ENCODE measurements at regions not wholly inside any gene's neighbourhood (a gene's known extent, or its start where the extent isn't known, plus 50 kb on each side); places are given as distances from the start of the nearest gene placed in this dataset.

GRCh38 chr18:56492136-56492535, 146.3 kb downstream of the TXNL1 start:
- BruUV-seq (replicated peaks): no TSS peak
- no peak for FAIRE-seq
- H3K9me3 ChIP-seq (replicated peaks; ENCODE audit: control insufficient read depth, insufficient read depth, low read depth, low read length): no peaks in the 10 kb centered on the region
- TF ChIP-seq ETV5 (CRISPR knock-in tag; IDR thresholded peaks at IDR 0.05; ENCODE audit: low read depth) (no peak), HES1 (IDR thresholded peaks at IDR 0.05; ENCODE audit: low read depth) (no peak), PRMT5 (CRISPR knock-in tag; IDR thresholded peaks at IDR 0.05) (no peak), ZFX (CRISPR knock-in tag; IDR thresholded peaks at IDR 0.05) (no peak), TAF1 (IDR thresholded peaks at IDR 0.05; ENCODE audit: control insufficient read depth, extremely low read depth, insufficient read depth, low read length, severe bottlenecking) (no peak), SRF (CRISPR knock-in tag; IDR thresholded peaks at IDR 0.05) (no peak), ATF1 (CRISPR knock-in tag; IDR thresholded peaks at IDR 0.05) (no peak), ATF1 (tag; IDR thresholded peaks at IDR 0.05) (no peak), HMGXB4 (CRISPR knock-in tag; IDR thresholded peaks at IDR 0.05) (no peak), ZNF609 (CRISPR knock-in tag; IDR thresholded peaks at IDR 0.05; ENCODE audit: borderline replicate concordance) (no peak), ZNF280A (IDR thresholded peaks at IDR 0.05; ENCODE audit: low read depth, partially characterized antibody) (no peak), ARNT (IDR thresholded peaks at IDR 0.05) (no peak), ZNF699 (CRISPR knock-in tag; IDR thresholded peaks at IDR 0.05; ENCODE audit: insufficient replicate concordance) (no peak)

More at GRCh38 chr18:56492136-56492535, 146.3 kb downstream of the TXNL1 start:
- H3K36me3 ChIP-seq (ENCODE audit: control insufficient read depth, insufficient read depth, low read length): no peaks in the 10 kb centered on the region
- no peak overlapping the region for H3K4me3 ChIP-seq
- H4K20me1 ChIP-seq (replicated peaks; ENCODE audit: control insufficient read depth, insufficient read depth, low read length): no peaks in the 10 kb centered on the region
- intact Hi-C loops (cut with micrococcal nuclease) (no loop called here), in situ Hi-C loops (cut with MboI) (no loop called here)
- no peak overlapping the region for H3K27ac ChIP-seq (ENCODE audit: extremely low read depth, low read depth, low read length)
- H3K9me1 ChIP-seq (ENCODE audit: control insufficient read depth, insufficient read depth, low read length): no peaks in the 10 kb centered on the region
- CTCF ChIA-PET (ENCODE audit: low intra/inter-chr PET ratio): no interaction called here
- DNase-seq (ENCODE audit: extremely low read depth in 1 of 4, low spot score in 3 of 4) (no peak), ATAC-seq (no peak)
- H3K27me3 ChIP-seq (ENCODE audit: control insufficient read depth in 2 of 2, insufficient read depth in 2 of 2, low read length in 2 of 2): no peaks in the 10 kb centered on the region
- H3K4me2 ChIP-seq (ENCODE audit: insufficient read depth, low read length): no peak overlapping the region
- no peaks in the 10 kb centered on the region; a peak in 1 of 5 replicates for H3K4me1 ChIP-seq (replicated peaks in 1 of 2; ENCODE audit: control insufficient read depth in 2 of 2, insufficient read depth in 2 of 2, low read length in 2 of 2)
- H3K9ac ChIP-seq (ENCODE audit: insufficient read depth in 1 of 2, low read depth in 2 of 2, low read length in 2 of 2): no peak overlapping the region
- H2AFZ ChIP-seq (ENCODE audit: low read depth, low read length): no peak overlapping the region
- no peaks in the 10 kb centered on the region for H3K79me2 ChIP-seq (ENCODE audit: control insufficient read depth, insufficient read depth, low read length)
- POLR2A ChIA-PET: interaction anchor here (1.7 kb wide), 1 partner anchor 23 kb away, joined by 4 read pairs; no protein-coding TSS in a partner anchor
